Kidney epithelial cell (primary cell): ENCODE measurements at regions not wholly inside any gene's neighbourhood (a gene's known extent, or its start where the extent isn't known, plus 50 kb on each side); places are given as distances from the start of the nearest gene placed in this dataset.

Experiments
- DNase-seq: peaks from one replicate; pipeline ENCODE4 v3.0.0-alpha.2; 2010; ENCODE audit warnings: low read depth
- H3K27me3 ChIP-seq: 2 replicates; pipeline ENCODE4 v1.6.0; 2011; ENCODE audit warnings: low read length; ENCODE audit not compliant: control insufficient read depth, insufficient read depth
- H3K36me3 ChIP-seq: 2 replicates; pipeline ENCODE4 v1.5.1; 2011; ENCODE audit warnings: low read length; ENCODE audit not compliant: control insufficient read depth, insufficient read depth
- H3K4me3 ChIP-seq: 2 replicates; pipeline ENCODE4 v1.5.1; 2011; ENCODE audit warnings: low read depth, mild to moderate bottlenecking, control low read depth, low read length
- TF ChIP-seq, protein P1 (sequence below): IDR thresholded peaks from 2 replicates; pipeline ENCODE4 v1.5.1; 2011; ENCODE audit warnings: mild to moderate bottlenecking, moderate library complexity, low read length, control low read depth, inconsistent platforms; ENCODE audit not compliant: insufficient read depth, poor library complexity, severe bottlenecking

DNA sequence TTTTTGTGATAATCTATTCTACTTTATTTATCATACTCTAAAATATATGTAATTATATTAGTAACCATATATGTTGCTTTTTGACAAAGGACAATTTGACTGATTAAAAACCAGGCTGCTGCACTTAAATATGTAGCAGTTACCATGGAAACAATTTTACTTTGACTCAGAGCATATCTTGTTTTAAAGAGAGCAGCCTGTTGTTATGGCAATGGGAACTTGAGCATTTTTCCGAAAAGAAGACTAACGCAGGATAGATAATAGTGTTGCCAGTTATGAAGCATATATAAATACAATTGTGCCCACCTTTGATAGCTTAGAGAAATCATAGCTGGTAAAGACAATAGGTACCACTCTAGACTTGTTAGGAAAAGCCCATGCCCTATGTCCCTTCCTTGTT is 283.0 kb downstream of the GASK1B start:
- Histone ChIP-seq H3K4me3 (no peak overlapping the region), H3K36me3 (no peaks in the 10 kb centered on the region), H3K27me3 (no peaks in the 10 kb centered on the region)
- TF ChIP-seq, protein P1, sequence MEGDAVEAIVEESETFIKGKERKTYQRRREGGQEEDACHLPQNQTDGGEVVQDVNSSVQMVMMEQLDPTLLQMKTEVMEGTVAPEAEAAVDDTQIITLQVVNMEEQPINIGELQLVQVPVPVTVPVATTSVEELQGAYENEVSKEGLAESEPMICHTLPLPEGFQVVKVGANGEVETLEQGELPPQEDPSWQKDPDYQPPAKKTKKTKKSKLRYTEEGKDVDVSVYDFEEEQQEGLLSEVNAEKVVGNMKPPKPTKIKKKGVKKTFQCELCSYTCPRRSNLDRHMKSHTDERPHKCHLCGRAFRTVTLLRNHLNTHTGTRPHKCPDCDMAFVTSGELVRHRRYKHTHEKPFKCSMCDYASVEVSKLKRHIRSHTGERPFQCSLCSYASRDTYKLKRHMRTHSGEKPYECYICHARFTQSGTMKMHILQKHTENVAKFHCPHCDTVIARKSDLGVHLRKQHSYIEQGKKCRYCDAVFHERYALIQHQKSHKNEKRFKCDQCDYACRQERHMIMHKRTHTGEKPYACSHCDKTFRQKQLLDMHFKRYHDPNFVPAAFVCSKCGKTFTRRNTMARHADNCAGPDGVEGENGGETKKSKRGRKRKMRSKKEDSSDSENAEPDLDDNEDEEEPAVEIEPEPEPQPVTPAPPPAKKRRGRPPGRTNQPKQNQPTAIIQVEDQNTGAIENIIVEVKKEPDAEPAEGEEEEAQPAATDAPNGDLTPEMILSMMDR = no peak
- DNase-seq = no peak

DNA sequence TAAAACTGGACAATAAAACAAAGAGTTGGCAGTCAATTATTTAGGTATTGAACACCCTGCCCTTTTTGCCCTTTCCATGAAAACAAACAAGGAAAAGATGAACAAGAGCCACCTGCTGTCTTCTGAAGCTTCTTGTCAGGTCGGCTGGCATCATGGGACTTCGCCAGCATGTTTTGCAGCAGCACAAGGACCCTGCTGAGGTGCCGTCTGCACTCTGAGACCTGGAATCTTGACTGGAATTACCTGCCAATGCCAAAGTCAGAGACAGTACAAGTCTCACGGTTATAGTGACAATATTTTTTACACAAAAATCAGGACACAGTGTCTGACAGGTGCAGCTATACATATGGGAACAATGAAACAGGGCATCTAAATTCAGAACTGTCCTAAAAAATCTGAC is 284.5 kb downstream of the GASK1B start:
- DNase-seq = no peak
- Histone ChIP-seq H3K4me3 (no peak overlapping the region), H3K27me3 (no peaks in the 10 kb centered on the region), H3K36me3 (no peaks in the 10 kb centered on the region)
- TF ChIP-seq, protein P1 = no peak

DNA sequence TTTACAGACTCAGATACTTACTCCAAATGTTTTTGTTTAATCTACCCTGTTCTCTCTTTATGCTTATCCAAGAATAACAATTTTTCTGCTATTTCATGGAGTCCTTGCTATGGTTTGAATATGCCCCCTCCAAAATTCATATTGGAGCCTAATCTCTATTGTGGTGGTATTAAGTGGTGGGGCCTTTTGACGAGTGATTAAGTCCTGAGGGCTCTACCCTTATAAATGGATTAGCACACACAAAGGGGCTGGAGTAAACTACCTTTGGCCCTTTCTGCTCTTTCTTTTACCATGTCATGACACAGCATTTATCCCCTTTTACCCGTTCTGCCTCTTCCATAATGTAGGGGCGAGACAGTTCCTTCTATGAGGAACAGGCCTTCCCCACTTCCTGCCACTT is 285.5 kb downstream of the GASK1B start:
- no peaks in the 10 kb centered on the region for H3K36me3 ChIP-seq
- H3K4me3 ChIP-seq = no peak overlapping the region
- no peak for DNase-seq
- TF ChIP-seq, protein P1 = no peak
- no peaks in the 10 kb centered on the region for H3K27me3 ChIP-seq

DNA sequence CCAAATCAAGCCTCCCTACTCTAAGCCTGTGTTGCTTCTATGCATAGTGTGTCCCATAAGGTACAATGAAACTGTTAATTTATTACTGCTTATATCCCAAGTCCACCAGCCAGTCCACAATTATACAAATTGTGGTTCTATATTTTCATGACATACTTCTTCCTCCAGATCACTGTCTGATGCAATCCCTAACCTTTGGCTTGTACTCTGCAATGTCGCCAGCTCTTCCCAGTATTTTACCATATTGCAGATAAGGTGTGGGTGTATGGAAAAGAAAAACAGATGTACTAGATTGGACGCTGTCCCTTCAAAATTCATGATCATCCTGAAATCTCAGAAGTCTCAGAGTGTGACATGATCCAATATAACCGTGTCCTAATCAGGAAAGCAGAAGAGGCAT is 286.2 kb downstream of the GASK1B start:
- Histone ChIP-seq H3K4me3 (no peak overlapping the region), H3K27me3 (no peaks in the 10 kb centered on the region), H3K36me3 (no peaks in the 10 kb centered on the region)
- DNase-seq = no peak
- TF ChIP-seq, protein P1 = no peak

DNA sequence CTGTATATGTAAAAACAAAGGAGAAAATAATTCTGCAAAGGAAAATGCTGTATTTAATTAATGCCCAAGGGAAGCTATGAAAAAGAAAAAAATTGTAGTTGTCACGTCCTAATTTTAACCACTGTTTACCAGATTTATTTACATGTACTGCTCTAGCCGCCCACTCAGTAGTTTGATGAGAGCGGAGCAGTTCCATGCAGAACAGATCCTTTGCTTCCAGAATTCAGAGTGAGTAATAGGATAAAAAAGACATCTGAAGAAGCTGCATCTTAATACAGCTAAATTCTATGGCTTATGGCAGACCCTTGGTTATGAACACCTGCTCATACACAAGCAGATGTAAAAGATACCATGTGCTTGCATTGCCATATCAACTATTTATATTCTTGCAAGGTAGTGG is 287.0 kb downstream of the GASK1B start:
- no peak overlapping the region for H3K4me3 ChIP-seq
- DNase-seq = no peak
- H3K27me3 ChIP-seq = no peaks in the 10 kb centered on the region
- TF ChIP-seq, protein P1 = no peak
- no peaks in the 10 kb centered on the region for H3K36me3 ChIP-seq

DNA sequence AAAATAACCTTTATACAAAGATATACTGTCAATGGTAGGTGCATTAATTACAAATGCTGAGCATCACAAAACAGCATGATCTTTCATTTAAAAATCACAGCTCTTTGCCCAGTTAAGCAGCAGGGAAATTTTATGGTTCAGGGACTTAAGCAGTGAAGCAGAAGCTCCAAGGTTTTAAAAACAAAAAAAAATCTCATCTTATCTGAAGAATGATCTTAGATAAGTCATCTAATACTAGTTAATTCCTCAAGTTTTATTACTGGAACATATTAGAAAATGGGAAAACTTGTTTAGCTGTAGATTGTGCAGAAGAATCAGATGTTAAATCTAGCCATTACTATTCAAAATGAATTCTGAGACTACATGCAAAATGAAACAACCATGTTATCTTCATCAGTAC is 289.9 kb downstream of the GASK1B start:
- H3K27me3 ChIP-seq = no peaks in the 10 kb centered on the region
- no peak for DNase-seq
- no peak overlapping the region for H3K4me3 ChIP-seq
- TF ChIP-seq, protein P1 = no peak
- H3K36me3 ChIP-seq = no peaks in the 10 kb centered on the region
